PFSK-1 (cell line): ENCODE measurements at regions not wholly inside any gene's neighbourhood (a gene's known extent, or its start where the extent isn't known, plus 50 kb on each side); places are given as distances from the start of the nearest gene placed in this dataset.

Experiments used
- FOXP2 ChIP-seq: optimal IDR thresholded peaks from 2 replicates; pipeline ENCODE3; 2011; ENCODE audit warnings: borderline replicate concordance, control low read depth, inconsistent platforms; ENCODE audit not compliant: insufficient read depth; ENCODE audit errors: extremely low read length, extremely low read depth
- POLR2AphosphoS5 ChIP-seq: IDR thresholded peaks from 2 replicates; pipeline ENCODE4 v1.6.1; 2012; ENCODE audit warnings: low read depth, mild to moderate bottlenecking, control low read depth, low read length, moderate library complexity
- SIN3A ChIP-seq: IDR thresholded peaks from 2 replicates; pipeline ENCODE4 v1.6.1; 2012; ENCODE audit warnings: mild to moderate bottlenecking, low read length, moderate library complexity, borderline replicate concordance; ENCODE audit not compliant: insufficient read depth
- TAF1 ChIP-seq: IDR thresholded peaks from 2 replicates; pipeline ENCODE4 v1.6.1; 2012; ENCODE audit warnings: low read length, control low read depth, borderline replicate concordance; ENCODE audit not compliant: insufficient read depth
- TF ChIP-seq, protein P1 (sequence below), 2 experiments: IDR thresholded peaks; 2 replicates each; pipeline versions ENCODE4 v1.6.1 to v1.8.0; 2011 to 2012; ENCODE audit warnings: low read depth in 2 of 2, low read length in 2 of 2, control low read depth in 1 of 2, inconsistent platforms in 1 of 2, mild to moderate bottlenecking in 1 of 2, moderate library complexity in 1 of 2; ENCODE audit not compliant: insufficient read depth in 1 of 2

DNA sequence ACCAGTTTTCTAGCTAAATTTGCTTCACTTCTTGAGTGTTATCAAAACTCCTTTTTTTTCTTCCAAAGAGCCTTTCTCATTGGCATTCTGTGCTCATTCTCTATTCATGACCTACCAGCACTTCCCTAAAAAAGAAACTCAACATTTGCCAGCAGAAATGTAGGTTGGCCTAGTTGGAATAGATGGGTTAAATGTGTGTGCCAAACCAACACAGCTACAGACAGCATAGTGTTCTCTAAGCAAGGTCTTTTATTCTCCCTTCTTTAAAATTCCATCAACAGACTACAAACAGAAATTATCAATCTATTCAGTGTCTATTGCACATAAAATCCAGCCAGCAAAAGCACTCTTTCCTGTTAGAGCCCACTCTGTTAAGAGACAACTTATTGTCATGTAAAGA, 255.8 kb upstream of the PUM3 start:
- TF ChIP-seq TAF1 (no peak), FOXP2 (no peak), SIN3A (no peak)
- TF ChIP-seq, protein P1, sequence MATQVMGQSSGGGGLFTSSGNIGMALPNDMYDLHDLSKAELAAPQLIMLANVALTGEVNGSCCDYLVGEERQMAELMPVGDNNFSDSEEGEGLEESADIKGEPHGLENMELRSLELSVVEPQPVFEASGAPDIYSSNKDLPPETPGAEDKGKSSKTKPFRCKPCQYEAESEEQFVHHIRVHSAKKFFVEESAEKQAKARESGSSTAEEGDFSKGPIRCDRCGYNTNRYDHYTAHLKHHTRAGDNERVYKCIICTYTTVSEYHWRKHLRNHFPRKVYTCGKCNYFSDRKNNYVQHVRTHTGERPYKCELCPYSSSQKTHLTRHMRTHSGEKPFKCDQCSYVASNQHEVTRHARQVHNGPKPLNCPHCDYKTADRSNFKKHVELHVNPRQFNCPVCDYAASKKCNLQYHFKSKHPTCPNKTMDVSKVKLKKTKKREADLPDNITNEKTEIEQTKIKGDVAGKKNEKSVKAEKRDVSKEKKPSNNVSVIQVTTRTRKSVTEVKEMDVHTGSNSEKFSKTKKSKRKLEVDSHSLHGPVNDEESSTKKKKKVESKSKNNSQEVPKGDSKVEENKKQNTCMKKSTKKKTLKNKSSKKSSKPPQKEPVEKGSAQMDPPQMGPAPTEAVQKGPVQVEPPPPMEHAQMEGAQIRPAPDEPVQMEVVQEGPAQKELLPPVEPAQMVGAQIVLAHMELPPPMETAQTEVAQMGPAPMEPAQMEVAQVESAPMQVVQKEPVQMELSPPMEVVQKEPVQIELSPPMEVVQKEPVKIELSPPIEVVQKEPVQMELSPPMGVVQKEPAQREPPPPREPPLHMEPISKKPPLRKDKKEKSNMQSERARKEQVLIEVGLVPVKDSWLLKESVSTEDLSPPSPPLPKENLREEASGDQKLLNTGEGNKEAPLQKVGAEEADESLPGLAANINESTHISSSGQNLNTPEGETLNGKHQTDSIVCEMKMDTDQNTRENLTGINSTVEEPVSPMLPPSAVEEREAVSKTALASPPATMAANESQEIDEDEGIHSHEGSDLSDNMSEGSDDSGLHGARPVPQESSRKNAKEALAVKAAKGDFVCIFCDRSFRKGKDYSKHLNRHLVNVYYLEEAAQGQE (IDR thresholded peaks at IDR 0.05; ENCODE audit: insufficient read depth in 1 of 2, low read depth in 2 of 2, low read length in 2 of 2), result no peak

DNA sequence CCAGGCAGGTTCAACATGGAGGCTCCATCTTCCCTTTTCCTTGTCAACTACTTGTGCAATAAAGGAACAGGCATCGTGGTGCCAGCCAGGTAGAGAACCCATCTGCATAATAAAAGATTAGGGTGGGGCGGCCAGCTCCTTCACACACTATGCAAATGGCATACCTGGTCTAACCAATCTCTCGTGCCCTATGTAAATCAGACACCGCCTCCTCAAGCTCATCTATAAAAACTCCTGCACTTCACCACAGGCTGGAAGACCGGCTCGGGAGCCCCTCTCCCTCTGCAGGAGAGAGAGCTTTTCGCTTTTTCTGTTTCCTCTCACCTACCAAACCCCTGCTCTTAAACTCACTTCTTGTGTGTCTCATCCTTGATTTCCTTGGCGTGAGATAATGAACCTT, 244.3 kb upstream of the PUM3 start:
- TF ChIP-seq TAF1 (no peak), FOXP2 (no peak), POLR2AphosphoS5 (no peak), SIN3A (no peak)
- TF ChIP-seq, protein P1 (IDR thresholded peaks at IDR 0.05; ENCODE audit: insufficient read depth in 1 of 2, low read depth in 2 of 2, low read length in 2 of 2), result no peak

DNA sequence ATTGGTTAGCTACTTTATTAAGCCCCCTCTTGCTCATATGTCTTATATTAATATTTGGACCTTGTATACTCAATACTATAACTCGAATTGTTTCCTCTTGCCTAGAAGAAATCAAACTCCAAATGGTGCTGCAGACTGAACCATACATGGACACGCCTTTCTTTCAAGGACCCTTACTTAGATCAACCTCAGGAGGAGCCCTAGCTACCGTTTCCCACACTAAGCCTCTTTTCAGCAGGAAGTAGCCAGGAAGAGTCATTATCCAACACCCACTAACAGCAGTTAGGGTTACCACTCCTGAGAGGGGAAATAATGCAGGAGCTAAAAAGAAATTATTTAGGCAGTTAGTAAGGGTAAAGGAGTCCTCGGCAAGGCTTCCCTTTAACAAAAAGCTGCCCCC, 243.8 kb upstream of the PUM3 start:
- no peak for TF ChIP-seq SIN3A
- TF ChIP-seq POLR2AphosphoS5, result no peak
- TF ChIP-seq TAF1, result no peak
- no peak for TF ChIP-seq FOXP2
- TF ChIP-seq, protein P1 (IDR thresholded peaks at IDR 0.05; ENCODE audit: insufficient read depth in 1 of 2, low read depth in 2 of 2, low read length in 2 of 2), result no peak

DNA sequence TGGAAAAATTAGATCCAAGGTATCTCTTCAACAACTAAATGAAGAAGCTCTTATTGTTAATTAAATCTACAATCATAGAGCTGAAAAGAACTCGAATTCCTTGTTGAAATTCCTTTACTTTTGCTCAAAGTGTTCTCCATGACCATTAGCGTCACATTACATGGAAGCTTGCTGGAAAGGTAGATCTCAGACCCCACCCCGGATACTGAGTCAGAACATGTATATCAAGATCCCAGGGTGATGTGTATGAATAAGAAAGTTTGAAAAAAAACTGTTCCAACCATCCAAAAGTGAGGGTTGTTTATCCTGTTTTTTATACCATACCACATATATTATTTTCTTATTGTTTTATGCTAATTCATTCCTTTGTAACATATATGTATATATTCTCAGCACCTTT, 237.1 kb upstream of the PUM3 start:
- TF ChIP-seq FOXP2 (no peak), SIN3A (no peak), POLR2AphosphoS5 (no peak), TAF1 (no peak)
- TF ChIP-seq, protein P1 (IDR thresholded peaks at IDR 0.05; ENCODE audit: insufficient read depth in 1 of 2, low read depth in 2 of 2, low read length in 2 of 2), result no peak

DNA sequence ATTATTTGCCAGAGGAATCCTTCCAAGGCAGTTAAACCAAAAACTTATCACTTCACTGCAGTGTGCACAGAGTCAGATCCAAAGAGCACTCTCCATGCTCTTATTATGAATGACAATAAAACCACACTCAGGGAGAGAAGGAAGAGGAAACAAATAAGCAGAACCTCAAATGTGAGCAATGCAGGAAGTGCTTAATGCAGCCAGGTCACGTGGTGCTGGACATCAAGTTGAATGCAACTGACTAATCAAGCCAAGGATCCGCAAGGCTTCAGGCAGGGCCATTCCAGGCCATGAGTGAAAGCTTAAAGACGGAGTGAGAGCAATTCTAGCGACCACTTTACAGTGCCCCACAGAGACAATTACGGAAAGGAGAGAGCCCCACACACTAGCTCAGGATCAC, 230.4 kb upstream of the PUM3 start:
- TF ChIP-seq POLR2AphosphoS5 (no peak), FOXP2 (no peak), TAF1 (no peak), SIN3A (no peak)
- TF ChIP-seq, protein P1 (IDR thresholded peaks at IDR 0.05; ENCODE audit: insufficient read depth in 1 of 2, low read depth in 2 of 2, low read length in 2 of 2), result no peak
